RWPE1 (cell line): ENCODE measurements at regions not wholly inside any gene's neighbourhood (a gene's known extent, or its start where the extent isn't known, plus 50 kb on each side); places are given as distances from the start of the nearest gene placed in this dataset.

Experiments
- CTCF ChIA-PET: fragments of 350-600 bp; sonication (Branson Sonifier 250); formaldehyde crosslinking; extraction: SDS; loops from one replicate; lab custom pipeline; 2021; lab: Yijun Ruan, JAX
- POLR2A ChIA-PET: fragments of 400-600 bp; formaldehyde crosslinking; extraction: SDS; loops from one replicate; lab custom pipeline; 2020; ENCODE audit warnings: antibody characterized with exemption; ENCODE audit not compliant: low non-redundant PET; lab: Yijun Ruan, JAX
- DNase-seq: peaks from one replicate; pipeline ENCODE4 v3.0.0; 2012; ENCODE audit warnings: low spot score
- H3K27ac ChIP-seq: fragments of 450-650 bp; 2 replicates; pipeline ENCODE4 v1.5.1; 2017
- TF ChIP-seq, protein P1 (sequence below): fragments of 450-650 bp; conservative IDR thresholded peaks from 2 replicates; pipeline ENCODE4 v1.5.1; 2017; ENCODE audit warnings: low read depth, mild to moderate bottlenecking

DNA sequence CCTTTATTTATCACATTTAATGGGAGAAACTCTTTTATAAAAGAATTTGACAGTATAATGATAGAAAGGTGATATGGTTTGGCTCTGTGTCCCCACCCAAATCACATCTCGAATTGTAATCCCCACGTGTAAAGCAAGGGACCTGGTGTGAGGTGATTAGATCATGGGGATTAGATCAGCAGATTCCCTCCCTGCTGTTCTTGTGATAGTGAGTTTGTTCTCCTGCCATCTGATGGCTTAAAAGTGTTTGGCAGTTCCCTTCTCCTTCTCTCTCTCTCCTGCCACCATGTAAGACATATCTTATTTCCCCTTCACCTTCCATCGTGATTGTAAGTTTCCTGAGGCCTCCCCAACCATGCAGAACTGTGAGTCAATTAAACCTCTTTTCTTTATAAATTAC, 1110.3 kb downstream of the FLRT2 start:
- no peak for DNase-seq
- H3K27ac ChIP-seq = no peak overlapping the region
- TF ChIP-seq, protein P1, sequence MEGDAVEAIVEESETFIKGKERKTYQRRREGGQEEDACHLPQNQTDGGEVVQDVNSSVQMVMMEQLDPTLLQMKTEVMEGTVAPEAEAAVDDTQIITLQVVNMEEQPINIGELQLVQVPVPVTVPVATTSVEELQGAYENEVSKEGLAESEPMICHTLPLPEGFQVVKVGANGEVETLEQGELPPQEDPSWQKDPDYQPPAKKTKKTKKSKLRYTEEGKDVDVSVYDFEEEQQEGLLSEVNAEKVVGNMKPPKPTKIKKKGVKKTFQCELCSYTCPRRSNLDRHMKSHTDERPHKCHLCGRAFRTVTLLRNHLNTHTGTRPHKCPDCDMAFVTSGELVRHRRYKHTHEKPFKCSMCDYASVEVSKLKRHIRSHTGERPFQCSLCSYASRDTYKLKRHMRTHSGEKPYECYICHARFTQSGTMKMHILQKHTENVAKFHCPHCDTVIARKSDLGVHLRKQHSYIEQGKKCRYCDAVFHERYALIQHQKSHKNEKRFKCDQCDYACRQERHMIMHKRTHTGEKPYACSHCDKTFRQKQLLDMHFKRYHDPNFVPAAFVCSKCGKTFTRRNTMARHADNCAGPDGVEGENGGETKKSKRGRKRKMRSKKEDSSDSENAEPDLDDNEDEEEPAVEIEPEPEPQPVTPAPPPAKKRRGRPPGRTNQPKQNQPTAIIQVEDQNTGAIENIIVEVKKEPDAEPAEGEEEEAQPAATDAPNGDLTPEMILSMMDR = no peak
- ChIA-PET POLR2A (no interaction called here), CTCF (no interaction called here)

DNA sequence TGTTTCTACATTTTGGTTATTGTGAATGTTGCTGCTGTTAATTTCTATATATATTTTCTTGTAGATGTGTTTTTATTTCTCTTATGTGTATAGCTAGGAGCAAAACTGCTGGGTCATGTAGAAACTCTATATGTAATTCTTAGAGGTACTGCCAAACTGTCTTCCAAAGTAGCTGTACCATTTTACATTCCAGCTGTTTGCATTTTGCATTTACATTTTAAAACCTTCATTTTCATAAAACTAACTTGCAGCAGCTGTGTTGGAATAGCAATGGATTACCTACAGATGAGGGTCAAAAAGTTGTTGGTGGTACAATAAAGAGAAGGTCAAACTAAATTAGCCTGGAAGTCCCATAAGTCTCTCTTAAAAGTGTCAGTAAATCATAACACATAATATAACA, 1109.7 kb downstream of the FLRT2 start:
- TF ChIP-seq, protein P1 = no peak
- H3K27ac ChIP-seq = no peak overlapping the region
- ChIA-PET POLR2A (no interaction called here), CTCF (no interaction called here)
- DNase-seq = no peak

DNA sequence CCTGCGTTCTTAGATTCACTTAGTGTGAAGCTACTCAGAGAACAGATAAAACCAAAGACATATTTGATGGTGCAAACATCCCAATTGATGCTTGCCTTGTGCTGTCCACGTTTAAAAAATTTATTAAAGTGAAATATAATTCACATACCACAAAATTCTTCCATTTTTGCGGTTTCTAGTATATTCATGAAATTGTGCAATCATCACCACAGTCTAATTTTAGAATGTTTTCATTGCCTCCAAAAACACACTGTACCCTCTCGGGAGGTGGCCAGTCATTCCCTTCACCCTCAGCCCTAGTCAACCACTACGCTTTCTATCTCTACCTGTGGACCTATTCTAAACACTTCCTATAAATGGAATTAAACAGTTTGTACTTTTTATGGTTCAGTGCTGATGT, 1109.2 kb downstream of the FLRT2 start:
- ChIA-PET POLR2A (no interaction called here), CTCF (no interaction called here)
- H3K27ac ChIP-seq = no peak overlapping the region
- no peak for DNase-seq
- TF ChIP-seq, protein P1 = no peak

DNA sequence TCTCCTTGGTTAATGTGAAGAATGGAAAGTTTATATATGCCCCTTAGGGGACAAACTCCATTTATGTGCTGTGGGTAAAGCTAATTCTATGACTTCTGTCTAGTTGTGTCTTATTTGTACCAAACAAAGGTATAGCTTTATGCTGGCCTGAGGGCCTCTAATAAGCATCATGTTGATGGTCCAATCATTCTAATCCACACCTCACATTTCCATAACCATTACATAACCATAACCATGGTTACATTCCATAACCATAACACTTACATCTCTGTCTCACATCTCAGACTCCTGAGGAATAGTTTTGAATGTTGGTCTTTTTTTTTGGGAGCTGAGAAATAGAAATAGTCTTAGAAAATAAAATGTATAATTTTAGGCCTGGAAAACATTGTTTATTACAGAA, 1097.1 kb downstream of the FLRT2 start:
- TF ChIP-seq, protein P1 = no peak
- CTCF ChIA-PET = no interaction called here
- DNase-seq = no peak
- POLR2A ChIA-PET = no interaction called here
- H3K27ac ChIP-seq = no peak overlapping the region

DNA sequence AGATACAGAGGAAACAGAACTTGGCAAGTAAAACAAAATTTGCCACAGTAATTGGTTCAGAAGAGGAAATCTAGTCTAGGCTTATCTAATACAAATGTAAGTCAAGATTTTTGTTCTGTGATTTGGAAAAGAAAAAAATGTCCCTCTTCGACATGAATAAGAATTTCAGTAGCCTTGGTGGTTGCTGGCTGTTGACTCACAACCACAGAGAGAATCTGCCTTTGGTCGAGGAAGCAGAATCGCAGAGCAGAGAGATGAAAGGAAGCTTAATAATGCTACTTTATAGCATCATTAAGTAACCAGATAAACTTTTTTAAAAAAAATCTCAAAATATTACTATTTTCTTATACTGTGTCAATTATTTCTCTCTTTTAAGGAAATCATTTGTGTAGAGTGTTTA, 1096.6 kb downstream of the FLRT2 start:
- DNase-seq = no peak
- no peak overlapping the region for H3K27ac ChIP-seq
- ChIA-PET CTCF (no interaction called here), POLR2A (no interaction called here)
- TF ChIP-seq, protein P1 = no peak

DNA sequence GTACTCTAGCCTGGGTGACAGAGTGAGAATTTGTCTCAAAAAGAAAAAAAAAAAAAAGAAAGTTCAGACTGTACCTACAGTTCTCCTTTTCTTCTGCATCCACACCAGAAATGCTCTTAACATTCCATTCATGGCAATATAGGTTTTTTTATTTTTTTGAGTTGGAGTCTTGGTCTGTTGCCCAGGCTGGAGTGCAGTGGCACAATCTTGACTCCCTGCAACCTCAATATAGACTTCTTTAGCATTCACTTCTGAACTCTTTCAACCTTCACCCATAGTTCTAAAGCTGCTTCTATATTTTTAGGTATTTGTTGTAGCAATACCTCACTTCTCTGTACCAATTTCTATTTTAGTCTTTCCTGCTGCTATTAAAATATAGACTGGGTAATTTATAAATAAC, 1095.7 kb downstream of the FLRT2 start:
- POLR2A ChIA-PET = no interaction called here

More for the DNA sequence above, 1095.7 kb downstream of the FLRT2 start:
- TF ChIP-seq, protein P1 = no peak
- CTCF ChIA-PET = no interaction called here
- no peak for DNase-seq
- no peak overlapping the region for H3K27ac ChIP-seq
